GM12872 (cell line): ENCODE measurements at regions not wholly inside any gene's neighbourhood (a gene's known extent, or its start where the extent isn't known, plus 50 kb on each side); places are given as distances from the start of the nearest gene placed in this dataset.

ENCODE experiments used
- TF ChIP-seq, protein P1 (sequence below): IDR thresholded peaks from 3 replicates; pipeline ENCODE4 v1.5.1; 2011; ENCODE audit warnings: low read depth, mild to moderate bottlenecking, low read length, moderate library complexity; ENCODE audit not compliant: insufficient read depth

DNA sequence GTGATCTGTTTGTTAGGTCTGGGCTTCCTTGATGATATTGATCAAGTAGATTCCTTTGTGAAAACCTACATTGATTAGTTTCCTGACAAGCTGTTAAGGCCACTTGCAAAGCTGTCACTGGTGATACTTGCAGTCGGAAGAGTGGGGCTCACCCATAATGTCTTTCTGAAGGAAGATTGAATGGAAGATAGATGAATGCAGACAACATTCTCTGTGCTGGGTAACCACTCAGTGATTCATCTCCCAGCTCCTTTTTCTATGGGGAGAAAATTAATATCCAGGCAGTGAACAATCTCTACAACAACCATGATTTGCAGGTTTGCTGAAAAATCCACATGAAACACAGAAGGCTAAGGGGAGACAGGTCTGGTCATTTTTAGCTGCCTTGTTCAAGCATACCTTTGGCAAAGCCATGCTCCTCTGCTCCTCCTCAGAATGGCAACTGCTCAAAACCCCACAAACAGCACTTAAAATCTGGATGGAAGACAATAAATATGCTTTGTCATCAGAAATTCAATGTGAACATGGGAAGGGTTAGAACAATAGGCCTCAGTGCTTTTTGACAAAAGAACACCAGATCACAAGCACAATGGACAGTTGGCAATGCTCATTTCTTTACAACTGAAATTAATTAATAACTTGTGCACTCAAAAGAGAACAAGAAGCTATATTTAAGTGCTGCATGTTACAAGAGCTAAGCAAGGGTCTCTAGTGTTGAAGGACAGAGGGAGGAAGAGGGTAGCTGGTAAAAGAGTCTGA is 495.4 kb downstream of the TOX3 start:
- TF ChIP-seq, protein P1, sequence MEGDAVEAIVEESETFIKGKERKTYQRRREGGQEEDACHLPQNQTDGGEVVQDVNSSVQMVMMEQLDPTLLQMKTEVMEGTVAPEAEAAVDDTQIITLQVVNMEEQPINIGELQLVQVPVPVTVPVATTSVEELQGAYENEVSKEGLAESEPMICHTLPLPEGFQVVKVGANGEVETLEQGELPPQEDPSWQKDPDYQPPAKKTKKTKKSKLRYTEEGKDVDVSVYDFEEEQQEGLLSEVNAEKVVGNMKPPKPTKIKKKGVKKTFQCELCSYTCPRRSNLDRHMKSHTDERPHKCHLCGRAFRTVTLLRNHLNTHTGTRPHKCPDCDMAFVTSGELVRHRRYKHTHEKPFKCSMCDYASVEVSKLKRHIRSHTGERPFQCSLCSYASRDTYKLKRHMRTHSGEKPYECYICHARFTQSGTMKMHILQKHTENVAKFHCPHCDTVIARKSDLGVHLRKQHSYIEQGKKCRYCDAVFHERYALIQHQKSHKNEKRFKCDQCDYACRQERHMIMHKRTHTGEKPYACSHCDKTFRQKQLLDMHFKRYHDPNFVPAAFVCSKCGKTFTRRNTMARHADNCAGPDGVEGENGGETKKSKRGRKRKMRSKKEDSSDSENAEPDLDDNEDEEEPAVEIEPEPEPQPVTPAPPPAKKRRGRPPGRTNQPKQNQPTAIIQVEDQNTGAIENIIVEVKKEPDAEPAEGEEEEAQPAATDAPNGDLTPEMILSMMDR, result no peak

DNA sequence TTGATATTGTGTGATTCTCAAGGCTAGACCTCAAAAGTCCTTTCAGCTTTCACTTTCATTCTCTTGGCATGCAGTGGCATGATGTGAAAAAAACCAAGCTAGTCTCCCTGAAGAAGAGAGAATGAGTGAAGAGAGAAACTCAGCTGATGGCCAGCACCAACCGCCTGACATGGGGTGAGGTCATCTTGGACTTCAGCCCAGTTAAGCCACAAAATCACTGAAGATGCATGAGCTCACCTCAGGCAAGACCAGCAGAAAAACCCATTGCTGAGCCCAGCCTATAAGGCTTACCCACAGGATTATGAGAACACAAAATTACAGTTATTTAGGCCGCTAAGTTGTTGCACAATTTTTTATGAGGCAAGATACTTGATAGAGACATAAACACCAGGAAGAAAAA is 496.5 kb downstream of the TOX3 start:
- TF ChIP-seq, protein P1, result no peak

DNA sequence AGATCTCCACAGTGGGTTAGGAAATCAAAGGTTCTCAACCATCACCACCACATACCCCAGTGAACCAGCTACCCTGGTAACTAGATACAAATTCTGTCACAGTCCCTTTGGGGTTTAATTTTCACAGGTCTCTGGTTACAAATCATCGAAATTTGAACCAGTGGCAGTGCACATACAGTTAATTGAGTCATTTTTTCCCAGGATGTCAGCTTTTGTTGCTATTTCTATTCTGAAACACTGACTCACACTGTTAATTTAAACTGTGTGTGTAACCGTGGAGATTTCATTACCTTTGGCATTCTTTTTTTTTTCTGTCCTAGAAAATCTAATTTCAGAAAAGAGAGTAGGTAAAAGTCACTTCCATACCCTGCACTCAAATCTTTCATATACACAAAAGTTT is 511.5 kb downstream of the TOX3 start:
- TF ChIP-seq, protein P1, result no peak

DNA sequence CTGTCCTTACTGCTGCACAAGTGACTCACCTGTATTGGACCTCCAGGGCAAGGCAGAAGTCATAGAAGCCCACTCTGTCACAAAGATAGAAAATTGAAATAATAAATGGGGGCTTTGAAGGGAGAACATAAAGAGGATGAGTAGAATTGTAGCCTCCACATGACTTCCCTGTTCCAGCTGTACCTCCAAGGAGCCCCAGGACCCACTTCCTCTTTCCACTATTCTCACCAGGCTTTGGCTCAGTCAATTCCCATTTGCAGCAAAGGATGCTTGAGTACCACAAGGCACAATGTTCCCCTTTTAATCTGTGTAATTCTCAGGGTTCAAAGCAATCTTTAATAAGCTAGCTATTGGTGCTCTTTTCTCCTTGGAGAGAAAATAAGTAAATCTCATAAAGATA is 512.1 kb downstream of the TOX3 start:
- TF ChIP-seq, protein P1, result no peak

DNA sequence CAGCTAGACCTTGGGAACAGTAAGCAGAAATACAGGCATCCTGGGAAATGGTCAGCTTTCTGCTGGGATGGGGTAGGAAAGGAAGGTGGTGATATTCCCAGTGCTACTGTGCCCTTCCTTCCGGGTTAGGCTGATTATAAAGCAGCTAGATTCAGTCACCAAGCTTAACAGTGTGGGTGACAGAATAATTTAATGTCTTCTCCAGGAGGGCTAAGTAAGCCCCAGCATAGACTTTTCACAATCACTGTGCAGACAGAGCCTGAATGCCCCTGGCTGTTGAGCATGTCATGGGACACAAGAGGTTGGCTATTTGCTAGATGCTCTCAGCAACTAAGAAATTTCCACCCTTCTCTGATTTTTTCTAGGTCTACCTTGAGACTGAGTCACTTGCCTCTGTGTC is 513.0 kb downstream of the TOX3 start:
- TF ChIP-seq, protein P1, result no peak

DNA sequence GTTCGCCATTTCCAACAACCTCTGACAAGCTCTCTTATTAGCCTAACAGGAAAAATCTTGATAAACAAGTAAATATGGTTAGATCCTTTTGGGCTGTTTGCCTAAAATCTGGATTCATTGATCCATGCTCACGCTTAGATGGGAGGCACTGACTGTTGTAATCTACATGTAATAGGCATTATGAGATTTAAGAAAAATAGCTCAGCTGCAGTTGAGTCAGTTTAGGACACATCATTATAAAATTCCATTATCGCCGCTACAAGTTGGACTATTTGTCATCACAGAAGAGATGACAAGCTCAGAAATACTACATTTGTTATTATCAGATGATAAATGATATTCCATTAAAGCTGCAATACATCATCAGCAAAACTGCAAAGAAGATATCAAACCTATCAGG is 524.0 kb downstream of the TOX3 start:
- TF ChIP-seq, protein P1, result no peak

DNA sequence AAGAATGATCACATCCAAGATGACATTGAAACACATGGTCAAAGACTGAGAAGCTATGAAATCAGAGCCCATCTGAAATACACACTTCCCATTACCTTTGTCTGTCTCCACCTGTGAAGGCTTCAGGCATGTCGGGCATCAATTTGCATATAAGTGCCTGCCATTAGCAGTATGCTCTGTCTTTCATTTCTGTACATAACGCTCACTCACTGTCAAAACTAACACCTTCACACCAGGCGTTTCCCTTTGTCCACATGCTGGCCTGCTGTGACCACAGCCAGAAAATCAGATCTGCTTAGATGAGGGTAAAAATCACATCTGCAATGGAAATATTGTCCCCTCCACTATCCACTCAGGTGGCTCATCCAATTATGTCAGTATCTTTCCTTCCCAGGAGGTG is 524.8 kb downstream of the TOX3 start:
- TF ChIP-seq, protein P1, result no peak

DNA sequence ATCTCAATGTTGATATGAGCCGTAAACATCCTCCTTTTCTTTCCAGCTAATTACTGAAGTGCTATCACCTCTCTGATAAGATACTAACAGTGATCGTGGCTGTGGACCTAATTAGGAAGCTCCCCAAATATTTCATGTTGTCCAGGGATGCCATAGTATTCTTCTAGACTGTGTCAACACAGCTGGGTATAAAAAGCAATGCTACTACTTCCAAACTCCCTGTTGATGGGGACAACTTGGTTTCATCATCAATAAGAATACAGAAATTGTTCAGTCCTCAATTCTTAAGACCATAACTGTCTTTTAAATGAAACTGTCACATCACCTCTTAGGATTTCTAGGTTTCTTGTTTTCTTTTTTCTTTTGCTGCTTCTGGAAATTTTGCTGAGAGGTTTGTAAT is 530.6 kb downstream of the TOX3 start:
- TF ChIP-seq, protein P1, result no peak
